Activated CD4-positive, CD25-positive, alpha-beta regulatory T cell treated with anti-CD3 and anti-CD28 coated beads, Interleukin-2, amount 50 U/mL, for 24 hours (primary cell): ENCODE measurements at regions not wholly inside any gene's neighbourhood (a gene's known extent, or its start where the extent isn't known, plus 50 kb on each side); places are given as distances from the start of the nearest gene placed in this dataset.
A peak's percentile ranks its signal among the peaks of the same experiment; 100 is the strongest.

Experiments used
- ATAC-seq, 2 donors: fragments of 150-1000 bp; cut with Tn5 transposase; one replicate each; pipeline ENCODE4 v1.10.0; 2021; ENCODE audit warnings: mild to moderate bottlenecking in 1 of 2, moderate library complexity in 1 of 2

GRCh38 chr21:35144978-35145377 is 95.9 kb upstream of the RUNX1 start:
- ATAC-seq, result no peak

- no peak for ATAC-seq
These were observed 93.1 kb upstream of the RUNX1 start for GRCh38 chr21:35142036-35142815.

DNA sequence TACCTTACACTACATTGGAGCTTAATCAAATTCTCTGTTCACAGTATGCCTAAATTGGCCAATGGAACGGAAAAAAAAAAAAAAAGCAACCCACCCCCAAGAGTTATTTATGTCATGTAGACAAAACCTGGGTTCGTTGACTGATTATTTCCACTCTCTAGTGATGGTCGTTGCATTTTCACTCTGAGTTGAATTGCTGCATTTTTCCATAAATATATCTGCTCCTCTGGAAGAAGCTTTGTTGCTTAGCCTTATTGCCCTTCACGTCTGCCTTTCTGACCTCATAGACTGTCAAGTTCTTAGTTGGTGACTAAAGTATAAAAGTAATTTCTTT is 90.2 kb upstream of the RUNX1 start:
- peak; percentile 46 to 55 for ATAC-seq

DNA sequence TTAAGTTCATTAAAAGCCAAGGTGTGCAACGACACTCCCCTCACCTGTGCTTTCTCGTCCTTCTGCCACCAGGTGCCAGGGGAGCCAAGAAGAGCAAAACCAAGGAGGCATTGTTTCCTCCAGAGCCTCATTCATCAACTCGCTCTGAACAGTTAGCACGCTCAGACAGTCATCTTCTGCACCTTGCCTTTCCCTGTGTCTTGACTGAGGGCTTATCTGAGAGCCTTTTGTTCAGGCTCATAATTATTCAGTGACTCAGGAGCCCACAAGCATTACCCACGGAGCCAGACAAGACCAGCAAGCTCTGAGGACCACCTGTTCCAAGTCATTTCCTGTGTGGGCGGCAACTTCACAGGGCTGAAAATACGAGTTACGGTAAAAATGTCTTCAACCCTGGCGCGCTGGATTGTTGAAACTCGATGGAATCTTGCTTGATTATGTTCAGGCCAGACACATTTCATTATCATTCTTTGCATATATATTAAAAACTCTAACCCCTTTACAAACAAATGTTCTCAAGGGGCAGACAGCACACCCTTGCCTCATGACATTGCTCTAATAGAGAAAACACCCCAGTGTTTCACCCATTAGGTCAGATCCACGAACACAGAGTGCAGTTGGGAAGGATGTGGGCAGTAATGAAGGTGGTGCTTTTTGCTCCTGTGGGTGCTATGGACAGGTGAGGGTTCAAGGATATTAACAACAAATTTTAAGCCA is 89.7 kb upstream of the RUNX1 start:
- peak; percentile 93 to 97 for ATAC-seq

DNA sequence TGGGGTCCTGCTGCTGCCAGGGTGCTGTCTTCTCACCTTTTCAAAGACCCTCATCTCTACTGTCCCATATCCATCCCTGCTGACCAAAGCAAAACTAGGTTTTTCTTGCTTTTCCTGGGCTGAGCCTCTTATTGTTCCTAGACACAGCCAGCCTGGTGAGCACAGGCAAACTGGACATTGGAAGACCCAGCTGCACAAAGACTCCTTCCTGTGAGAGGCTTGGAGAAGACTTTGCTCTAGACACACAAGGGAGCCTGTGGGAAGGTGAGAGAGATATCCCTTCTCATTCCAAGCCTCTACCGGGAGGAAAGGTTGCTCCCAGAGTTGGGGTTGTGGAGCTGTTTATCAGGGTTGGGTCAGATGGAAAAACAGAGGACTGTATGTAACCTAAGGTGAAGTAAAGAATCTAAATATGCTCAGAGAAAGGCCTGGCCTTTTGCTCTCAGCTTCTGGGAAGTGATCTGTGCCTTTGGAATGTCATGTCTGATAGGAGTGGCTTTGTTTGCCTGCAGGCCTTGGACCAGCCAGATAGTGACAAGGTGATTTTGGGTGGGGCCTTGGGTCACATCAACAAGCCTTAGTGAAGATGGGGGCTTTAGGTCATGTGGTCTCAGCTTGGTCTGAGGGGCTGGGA is 87.6 kb upstream of the RUNX1 start:
- ATAC-seq, result no peak

- no peak for ATAC-seq
These were observed 87.0 kb upstream of the RUNX1 start for GRCh38 chr21:35136106-35136505.

- ATAC-seq, result no peak
These were observed 86.4 kb upstream of the RUNX1 start for GRCh38 chr21:35135481-35135880.

DNA sequence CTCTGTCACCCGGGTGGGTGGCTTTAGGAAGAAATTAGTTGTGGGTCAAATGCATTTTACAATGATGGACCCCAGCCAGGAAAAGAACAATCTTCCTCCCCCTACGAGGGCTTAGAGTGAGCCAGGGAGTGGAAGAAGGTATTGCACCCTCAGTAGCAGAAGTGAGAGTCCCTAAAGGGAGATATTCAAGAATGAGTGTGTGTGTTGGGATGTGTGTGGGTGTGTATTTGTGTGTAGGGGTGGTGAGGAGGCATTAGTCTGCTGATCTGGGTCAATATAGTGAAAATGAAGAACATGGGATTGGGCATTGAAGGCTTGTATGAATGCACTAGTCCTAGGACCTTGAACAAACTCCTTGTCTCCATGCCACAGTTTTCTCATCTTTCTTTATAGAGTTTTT is 85.2 kb upstream of the RUNX1 start:
- no peak for ATAC-seq

DNA sequence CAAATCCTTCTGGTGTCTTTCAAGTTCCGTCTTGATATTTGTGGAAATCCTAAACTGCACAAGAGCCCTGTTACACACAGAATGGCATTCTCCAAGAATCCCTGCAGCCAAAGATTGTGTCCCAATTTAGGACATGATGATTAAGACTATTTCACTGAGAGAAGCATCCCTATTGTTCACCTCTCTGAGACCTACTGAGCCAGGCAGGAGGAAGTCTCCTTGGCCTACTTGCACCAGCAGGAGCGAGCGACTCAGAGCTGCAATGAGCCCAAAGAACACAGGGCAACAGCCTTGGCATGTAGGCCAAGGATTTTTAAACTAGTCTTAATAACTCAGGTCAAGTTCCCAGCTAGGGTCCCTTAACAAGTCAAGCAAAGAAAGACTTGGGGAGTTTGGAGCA is 79.4 kb upstream of the RUNX1 start:
- ATAC-seq, result no peak

GRCh38 chr21:35127851-35128250 is 78.7 kb upstream of the RUNX1 start:
- no peak for ATAC-seq

DNA sequence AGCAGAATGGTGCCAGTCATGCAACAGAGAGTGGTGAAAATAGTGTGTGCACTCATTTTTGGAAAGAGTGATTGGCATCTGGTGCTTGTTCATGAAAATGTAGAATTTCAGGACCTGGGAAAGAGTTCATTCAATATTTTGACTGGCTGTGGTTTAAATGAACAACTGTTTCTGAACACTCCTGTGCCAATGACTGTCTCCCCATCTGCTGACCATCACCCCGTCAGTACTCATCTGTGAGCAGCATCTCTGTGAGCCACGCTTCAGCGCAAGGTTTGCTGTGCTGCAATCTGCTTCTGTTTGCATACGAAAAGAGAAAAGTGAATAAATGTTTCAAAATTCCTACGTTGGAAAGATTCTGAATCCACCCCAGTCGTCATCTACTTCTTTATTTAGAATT is 77.9 kb upstream of the RUNX1 start:
- ATAC-seq, result no peak

DNA sequence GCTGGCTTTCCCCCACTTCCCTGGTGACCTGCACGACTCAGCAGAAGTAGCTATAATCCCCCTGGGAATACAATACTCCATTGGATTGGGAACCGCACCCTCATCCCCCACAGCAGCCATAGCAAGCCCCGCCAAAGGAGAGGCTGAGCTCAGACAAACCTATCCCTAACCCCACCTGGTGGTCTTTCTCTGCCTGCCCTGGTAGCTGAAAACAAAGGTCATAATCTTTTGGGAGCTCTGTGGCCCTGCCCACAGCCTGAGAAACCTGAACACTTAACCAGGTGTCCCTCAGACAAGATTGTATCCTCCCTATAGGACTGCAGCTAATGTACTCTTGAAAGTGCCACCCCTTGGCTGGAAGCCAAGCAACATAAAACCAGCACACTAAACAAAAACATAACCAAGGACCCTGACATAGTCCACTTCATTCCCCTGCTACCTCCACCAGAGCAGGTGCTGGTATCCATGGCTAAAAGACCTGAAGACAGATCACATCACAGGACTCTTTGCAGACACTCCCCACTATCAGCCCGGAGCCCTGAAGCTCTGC is 71.6 kb upstream of the RUNX1 start:
- no peak for ATAC-seq

- no peak for ATAC-seq
These were observed 70.5 kb upstream of the RUNX1 start for GRCh38 chr21:35119501-35120047.

GRCh38 chr21:35116777-35117176 is 67.7 kb upstream of the RUNX1 start:
- ATAC-seq, result no peak

- ATAC-seq, result peak; percentile 21 to 58
These were observed 64.0 kb upstream of the RUNX1 start for GRCh38 chr21:35113064-35113463.

DNA sequence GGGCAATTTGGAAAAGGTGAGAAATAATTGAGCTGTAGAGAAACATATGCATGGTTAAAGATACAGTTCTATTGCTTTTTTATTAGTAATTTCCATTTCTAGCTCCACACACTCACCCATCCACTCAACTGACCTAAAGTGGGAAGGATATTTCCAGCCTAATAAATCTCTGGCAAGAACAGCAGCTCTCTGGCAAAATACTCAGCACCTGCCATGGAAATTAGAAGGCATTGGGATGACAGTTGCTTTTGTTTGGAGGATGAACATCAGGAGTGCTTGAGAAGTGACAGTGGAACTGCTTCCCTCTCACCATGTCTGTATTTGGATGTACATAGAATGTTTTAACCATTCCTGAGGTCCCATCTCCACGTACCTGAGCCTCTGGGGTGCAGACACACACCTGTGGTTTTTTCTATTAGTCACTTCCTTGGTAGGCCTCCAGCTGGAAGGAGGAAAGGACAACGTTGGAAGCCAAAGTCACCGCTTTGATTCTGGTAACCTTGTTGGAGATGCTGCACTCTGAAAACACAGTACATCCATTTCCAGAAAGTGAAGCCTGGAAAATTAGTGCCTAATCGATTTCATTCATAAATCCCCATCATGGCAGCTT is 62.3 kb upstream of the RUNX1 start:
- ATAC-seq, result no peak

DNA sequence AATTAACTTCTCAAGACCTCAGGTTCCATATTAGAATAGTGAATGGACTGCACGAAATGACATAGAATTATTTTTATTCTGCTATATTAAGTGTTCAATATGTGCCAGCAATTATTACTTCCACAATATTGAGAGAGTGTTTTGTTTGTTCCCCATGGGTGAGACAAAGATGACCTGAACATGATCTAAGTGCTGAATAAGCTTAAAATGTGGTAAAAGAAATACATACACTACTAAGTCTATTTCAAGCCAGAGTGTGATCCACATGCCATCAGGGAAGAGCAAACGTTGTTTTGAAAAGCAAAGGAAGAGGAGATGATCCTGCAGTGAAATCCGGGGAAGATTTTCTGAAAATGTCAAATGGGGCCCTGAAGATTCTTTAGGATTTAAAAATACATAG is 59.8 kb upstream of the RUNX1 start:
- ATAC-seq, result no peak

- ATAC-seq, result no peak
These were observed 58.4 kb upstream of the RUNX1 start for GRCh38 chr21:35107520-35107919.

- ATAC-seq, result no peak
These were observed 57.2 kb upstream of the RUNX1 start for GRCh38 chr21:35106246-35106835.

DNA sequence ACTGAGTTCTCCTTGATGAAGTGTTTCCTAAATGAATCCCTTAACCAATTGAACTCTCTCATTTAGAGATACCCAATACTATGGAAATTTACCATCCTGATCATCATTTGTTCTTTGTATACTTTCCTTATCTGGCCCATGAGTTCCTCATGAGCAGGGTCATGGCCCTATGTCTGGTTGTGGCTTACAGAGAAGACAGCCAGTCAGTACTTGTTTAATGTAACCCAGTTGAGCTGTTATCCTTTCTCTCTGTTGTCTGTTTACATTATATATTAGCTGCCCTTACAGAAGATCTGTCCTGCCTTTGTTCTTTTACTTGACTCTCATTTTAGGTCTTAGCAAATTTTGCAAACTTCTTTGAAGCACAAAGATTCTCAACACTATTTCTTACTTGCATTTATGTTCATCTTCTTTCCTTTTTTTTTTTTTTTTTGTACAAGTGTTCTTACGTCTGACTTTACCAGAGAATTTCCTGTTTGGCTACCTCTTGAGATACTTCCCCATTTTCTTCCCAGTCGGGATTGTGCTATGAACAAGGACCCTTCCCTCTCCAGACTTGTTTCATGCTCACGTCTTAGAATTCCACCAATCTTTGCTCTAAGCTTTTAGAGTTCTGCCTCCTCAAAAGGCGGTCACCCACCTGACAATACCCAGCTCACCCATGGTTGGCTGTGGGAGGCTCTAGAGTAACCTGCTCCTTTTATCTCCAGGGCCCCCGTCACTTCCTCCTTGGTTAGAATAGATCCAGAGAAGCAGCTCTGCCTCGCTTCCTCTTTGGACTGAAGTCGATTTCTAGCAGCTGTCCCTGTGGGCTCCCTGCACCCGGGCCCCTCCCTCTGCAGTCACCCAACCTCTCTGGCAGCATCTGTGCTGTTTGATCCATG is 53.6 kb upstream of the RUNX1 start:
- ATAC-seq, result peak; percentile 53 to 71

DNA sequence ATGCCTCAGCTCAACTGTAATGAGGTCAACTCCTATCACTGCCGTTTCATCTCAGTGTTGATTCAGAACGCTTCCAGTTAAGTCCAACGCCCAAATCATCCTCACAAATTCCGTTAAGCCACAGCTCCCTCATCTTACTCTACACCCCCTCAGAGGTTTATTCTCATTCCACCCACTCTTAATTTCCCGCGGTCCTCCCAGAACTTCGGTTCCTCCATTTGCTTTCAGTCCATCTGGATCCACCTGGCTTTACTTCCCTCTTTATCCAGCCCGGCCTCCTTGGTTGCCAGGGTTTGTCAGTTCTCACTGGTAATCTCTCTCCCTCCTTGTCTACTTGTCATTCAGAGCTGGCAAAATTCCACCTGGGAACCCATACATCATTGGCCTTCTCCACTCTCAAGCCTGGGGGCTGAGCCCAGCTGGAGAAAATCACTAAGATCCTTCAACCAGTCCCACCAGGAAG is 51.3 kb upstream of the RUNX1 start:
- no peak for ATAC-seq
